ENCODE measurements at regions not wholly inside any gene's neighbourhood (a gene's known extent, or its start where the extent isn't known, plus 50 kb on each side); places are given as distances from the start of the nearest gene placed in this dataset.

- H3K4me3 ChIP-seq = no peak overlapping the region
- no peaks in the 10 kb centered on the region for H3K36me3 ChIP-seq (replicated peaks in 1 of 2)
- no peaks in the 10 kb centered on the region for H3K27me3 ChIP-seq
- 67 to 80% (median 70%) methylated on average over 3 of the region's 3 CpGs for WGBS, 4 donors
- intact Hi-C loops (cut with DNase I) = loop anchor here (10.0 kb wide), 3 partner anchors 254 to 614 kb away; no protein-coding TSS in a partner anchor
- no peaks in the 10 kb centered on the region for H3K9me3 ChIP-seq (replicated peaks in 1 of 3)
- DNase-seq = peak in 1 of 7 donors; percentile 7
- no peak overlapping the region for H3K27ac ChIP-seq
- TF ChIP-seq POLR2A (IDR thresholded peaks at IDR 0.05) = no peak
- TF ChIP-seq, protein P1, sequence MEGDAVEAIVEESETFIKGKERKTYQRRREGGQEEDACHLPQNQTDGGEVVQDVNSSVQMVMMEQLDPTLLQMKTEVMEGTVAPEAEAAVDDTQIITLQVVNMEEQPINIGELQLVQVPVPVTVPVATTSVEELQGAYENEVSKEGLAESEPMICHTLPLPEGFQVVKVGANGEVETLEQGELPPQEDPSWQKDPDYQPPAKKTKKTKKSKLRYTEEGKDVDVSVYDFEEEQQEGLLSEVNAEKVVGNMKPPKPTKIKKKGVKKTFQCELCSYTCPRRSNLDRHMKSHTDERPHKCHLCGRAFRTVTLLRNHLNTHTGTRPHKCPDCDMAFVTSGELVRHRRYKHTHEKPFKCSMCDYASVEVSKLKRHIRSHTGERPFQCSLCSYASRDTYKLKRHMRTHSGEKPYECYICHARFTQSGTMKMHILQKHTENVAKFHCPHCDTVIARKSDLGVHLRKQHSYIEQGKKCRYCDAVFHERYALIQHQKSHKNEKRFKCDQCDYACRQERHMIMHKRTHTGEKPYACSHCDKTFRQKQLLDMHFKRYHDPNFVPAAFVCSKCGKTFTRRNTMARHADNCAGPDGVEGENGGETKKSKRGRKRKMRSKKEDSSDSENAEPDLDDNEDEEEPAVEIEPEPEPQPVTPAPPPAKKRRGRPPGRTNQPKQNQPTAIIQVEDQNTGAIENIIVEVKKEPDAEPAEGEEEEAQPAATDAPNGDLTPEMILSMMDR (IDR thresholded peaks at IDR 0.05) = no peak
- H3K4me1 ChIP-seq (replicated peaks in 1 of 2) = peaks cover 8 to 23% of the 10 kb centered on the region in 2 donors
Observed at GRCh38 chr1:65688848-65689247, 103.8 kb upstream of the PDE4B start.

GRCh38 chr1:65691152-65691900, 101.4 kb upstream of the PDE4B start:
- Histone ChIP-seq H3K9me3 (replicated peaks in 1 of 3) (no peaks in the 10 kb centered on the region), H3K27me3 (no peaks in the 10 kb centered on the region), H3K36me3 (replicated peaks in 1 of 2) (no peaks in the 10 kb centered on the region), H3K27ac (peak overlapping the region in 3 of 5 donors; percentile 8 to 59 (median 11)), H3K4me3 (no peak overlapping the region), H3K4me1 (replicated peaks in 1 of 2) (peaks cover 8 to 23% of the 10 kb centered on the region in 2 donors)
- intact Hi-C loops (cut with DNase I) = loop anchor here in 1 of 2 donors (10.0 kb wide), 1 partner anchor 477 kb away; no protein-coding TSS in a partner anchor
- WGBS, 4 donors = 55 to 64% (median 59%) methylated on average over 6 of the region's 6 CpGs
- no peak for TF ChIP-seq POLR2A (IDR thresholded peaks at IDR 0.05)
- TF ChIP-seq, protein P1 (IDR thresholded peaks at IDR 0.05) = no peak
- peak in 2 of 7 donors; percentile 7 to 18 for DNase-seq

DNA sequence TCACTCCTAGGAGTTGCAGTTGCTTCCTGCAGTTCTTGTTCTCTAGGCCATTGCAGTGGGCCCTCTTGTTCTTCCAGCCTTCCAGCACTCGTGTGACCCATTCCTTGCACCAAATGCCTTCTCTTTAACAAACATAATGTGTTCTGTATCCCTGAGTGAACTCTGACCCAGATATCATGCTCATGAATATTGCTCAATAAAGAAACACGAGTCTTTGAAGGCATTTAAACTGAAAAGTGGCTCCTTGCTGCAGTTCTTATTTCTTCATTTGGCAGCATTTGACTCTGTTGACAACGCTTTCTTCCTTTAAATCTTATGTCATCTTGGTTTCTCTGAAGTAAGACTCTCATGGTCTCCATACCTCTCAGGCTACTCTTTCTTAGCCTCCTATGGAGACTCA, 100.7 kb upstream of the PDE4B start:
- 47 to 52% (median 51%) methylated on average over 3 of the region's 3 CpGs for WGBS, 4 donors
- peak overlapping the region in 3 of 5 donors; percentile 8 to 59 (median 11) for H3K27ac ChIP-seq
- intact Hi-C loops (cut with DNase I) = loop anchor here in 1 of 2 donors (10.0 kb wide), 1 partner anchor 477 kb away; no protein-coding TSS in a partner anchor

GRCh38 chr1:65694126-65694525, 98.6 kb upstream of the PDE4B start:
- no peak overlapping the region for H3K27ac ChIP-seq
- no peaks in the 10 kb centered on the region for H3K27me3 ChIP-seq
- no peak for DNase-seq
- H3K36me3 ChIP-seq (replicated peaks in 1 of 2) = no peaks in the 10 kb centered on the region
- H3K9me3 ChIP-seq (replicated peaks in 1 of 3) = no peaks in the 10 kb centered on the region
- H3K4me1 ChIP-seq (replicated peaks in 1 of 2) = peaks cover 8 to 18% of the 10 kb centered on the region in 2 donors
- intact Hi-C loops (cut with DNase I) = loop anchor here in 1 of 2 donors (10.0 kb wide), 1 partner anchor 479 kb away; no protein-coding TSS in a partner anchor
- no peak for TF ChIP-seq POLR2A (IDR thresholded peaks at IDR 0.05)
- TF ChIP-seq, protein P1 (IDR thresholded peaks at IDR 0.05) = no peak
- no peak overlapping the region for H3K4me3 ChIP-seq
- WGBS, 4 donors = 64 to 84% (median 77%) methylated on average over 2 of the region's 2 CpGs

More for the DNA sequence above, 100.7 kb upstream of the PDE4B start:
- Histone ChIP-seq H3K36me3 (replicated peaks in 1 of 2) (no peaks in the 10 kb centered on the region), H3K9me3 (replicated peaks in 1 of 3) (no peaks in the 10 kb centered on the region), H3K27me3 (no peaks in the 10 kb centered on the region), H3K4me1 (replicated peaks in 1 of 2) (peaks cover 8 to 23% of the 10 kb centered on the region in 2 donors), H3K4me3 (no peak overlapping the region)
- no peak for TF ChIP-seq POLR2A (IDR thresholded peaks at IDR 0.05)
- TF ChIP-seq, protein P1 (IDR thresholded peaks at IDR 0.05) = no peak
- DNase-seq = no peak

All from adrenal gland (tissue), 9 donors.